AG09319 (cell line): ENCODE measurements at regions not wholly inside any gene's neighbourhood (a gene's known extent, or its start where the extent isn't known, plus 50 kb on each side); places are given as distances from the start of the nearest gene placed in this dataset.

Experiments
- DNase-seq: peaks from one replicate; pipeline ENCODE4 v3.0.0-alpha.2; 2010; ENCODE audit warnings: low read depth; ENCODE audit errors: extremely low read depth
- TF ChIP-seq, protein P1 (sequence below): IDR thresholded peaks from 2 replicates; pipeline ENCODE4 v1.5.1; 2011; ENCODE audit warnings: low read depth, mild to moderate bottlenecking, inconsistent platforms, low read length, moderate library complexity

GRCh38 chr17:14442798-14443528 lies 142.1 kb downstream of the HS3ST3B1 start:
- TF ChIP-seq, protein P1, sequence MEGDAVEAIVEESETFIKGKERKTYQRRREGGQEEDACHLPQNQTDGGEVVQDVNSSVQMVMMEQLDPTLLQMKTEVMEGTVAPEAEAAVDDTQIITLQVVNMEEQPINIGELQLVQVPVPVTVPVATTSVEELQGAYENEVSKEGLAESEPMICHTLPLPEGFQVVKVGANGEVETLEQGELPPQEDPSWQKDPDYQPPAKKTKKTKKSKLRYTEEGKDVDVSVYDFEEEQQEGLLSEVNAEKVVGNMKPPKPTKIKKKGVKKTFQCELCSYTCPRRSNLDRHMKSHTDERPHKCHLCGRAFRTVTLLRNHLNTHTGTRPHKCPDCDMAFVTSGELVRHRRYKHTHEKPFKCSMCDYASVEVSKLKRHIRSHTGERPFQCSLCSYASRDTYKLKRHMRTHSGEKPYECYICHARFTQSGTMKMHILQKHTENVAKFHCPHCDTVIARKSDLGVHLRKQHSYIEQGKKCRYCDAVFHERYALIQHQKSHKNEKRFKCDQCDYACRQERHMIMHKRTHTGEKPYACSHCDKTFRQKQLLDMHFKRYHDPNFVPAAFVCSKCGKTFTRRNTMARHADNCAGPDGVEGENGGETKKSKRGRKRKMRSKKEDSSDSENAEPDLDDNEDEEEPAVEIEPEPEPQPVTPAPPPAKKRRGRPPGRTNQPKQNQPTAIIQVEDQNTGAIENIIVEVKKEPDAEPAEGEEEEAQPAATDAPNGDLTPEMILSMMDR, result no peak
- DNase-seq, result no peak

GRCh38 chr17:14437176-14437575 lies 136.3 kb downstream of the HS3ST3B1 start:
- TF ChIP-seq, protein P1, result no peak
- DNase-seq, result no peak

DNA sequence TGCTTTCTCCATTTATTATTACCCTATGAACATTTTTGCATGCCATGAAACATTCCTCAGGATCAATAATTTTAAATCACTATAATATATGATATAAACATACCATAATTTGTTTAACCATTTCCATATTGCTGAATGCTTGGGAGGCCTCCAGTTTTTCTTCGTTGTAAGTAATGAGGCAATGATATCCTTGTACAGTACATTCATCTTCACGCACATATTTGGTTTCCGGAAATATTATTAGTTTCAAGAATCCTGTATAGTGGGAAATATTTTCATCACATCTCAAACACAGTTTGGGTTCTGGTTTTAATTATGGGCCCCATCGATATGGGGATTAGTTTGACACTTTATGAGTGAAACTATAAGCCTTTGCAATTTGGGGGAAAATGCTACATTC lies 135.4 kb downstream of the HS3ST3B1 start:
- TF ChIP-seq, protein P1, result no peak
- DNase-seq, result no peak

GRCh38 chr17:14434506-14434905 lies 133.6 kb downstream of the HS3ST3B1 start:
- no peak for DNase-seq
- TF ChIP-seq, protein P1, result no peak

- no peak for DNase-seq
- TF ChIP-seq, protein P1, result no peak
These were observed 131.2 kb downstream of the HS3ST3B1 start for GRCh38 chr17:14432079-14432478.

DNA sequence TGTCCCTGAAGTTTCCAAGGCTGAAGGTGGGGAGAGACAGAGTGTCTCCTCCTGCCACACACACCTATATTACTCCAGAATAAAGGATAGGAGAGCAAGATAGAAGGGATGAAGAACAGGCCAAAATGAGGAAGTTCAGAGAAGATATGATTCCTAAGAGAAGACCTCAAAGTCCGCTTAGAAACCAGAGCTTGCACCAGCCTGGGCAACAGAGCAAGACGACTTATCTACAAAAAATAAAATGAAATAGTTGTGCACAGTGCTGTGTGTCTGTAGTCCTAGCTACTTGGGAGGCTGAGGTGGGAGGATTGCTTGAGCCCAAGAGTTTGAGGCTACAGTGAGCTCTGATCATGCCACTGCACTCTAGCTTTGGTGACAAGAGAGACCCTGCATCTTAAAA lies 128.2 kb downstream of the HS3ST3B1 start:
- TF ChIP-seq, protein P1, result no peak
- DNase-seq, result no peak

DNA sequence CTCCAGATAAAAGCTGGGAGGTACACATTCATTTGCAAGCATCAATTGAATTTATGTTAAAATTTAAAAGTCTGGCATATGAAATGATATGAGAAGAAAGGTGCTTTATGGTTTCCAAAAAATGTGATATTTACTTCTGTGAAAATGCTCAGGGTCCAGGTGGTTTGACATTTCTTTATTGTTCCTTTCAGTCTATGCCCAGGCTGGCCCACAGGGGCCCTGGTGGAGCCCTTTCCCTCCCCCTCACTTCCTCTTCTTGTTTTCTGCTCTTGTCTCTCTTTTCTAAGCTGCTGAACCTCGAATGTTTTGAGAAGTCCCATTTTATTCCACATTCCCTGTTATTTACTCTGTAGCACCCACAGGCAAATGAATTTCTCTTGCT lies 127.8 kb downstream of the HS3ST3B1 start:
- DNase-seq, result no peak
- TF ChIP-seq, protein P1, result no peak
